Fibroblast of villous mesenchyme (primary cell): ENCODE measurements at regions not wholly inside any gene's neighbourhood (a gene's known extent, or its start where the extent isn't known, plus 50 kb on each side); places are given as distances from the start of the nearest gene placed in this dataset.

Experiments
- DNase-seq: peaks from one replicate; pipeline ENCODE4 v3.0.0-alpha.2; 2010; ENCODE audit warnings: low read depth
- H3K4me3 ChIP-seq: 2 replicates; pipeline ENCODE4 v1.5.1; 2011; ENCODE audit warnings: low read depth, mild to moderate bottlenecking, low read length
- TF ChIP-seq, protein P1 (sequence below): IDR thresholded peaks from 2 replicates; pipeline ENCODE4 v1.5.1; 2012; ENCODE audit warnings: low read depth, mild to moderate bottlenecking, low read length; ENCODE audit not compliant: insufficient read depth

DNA sequence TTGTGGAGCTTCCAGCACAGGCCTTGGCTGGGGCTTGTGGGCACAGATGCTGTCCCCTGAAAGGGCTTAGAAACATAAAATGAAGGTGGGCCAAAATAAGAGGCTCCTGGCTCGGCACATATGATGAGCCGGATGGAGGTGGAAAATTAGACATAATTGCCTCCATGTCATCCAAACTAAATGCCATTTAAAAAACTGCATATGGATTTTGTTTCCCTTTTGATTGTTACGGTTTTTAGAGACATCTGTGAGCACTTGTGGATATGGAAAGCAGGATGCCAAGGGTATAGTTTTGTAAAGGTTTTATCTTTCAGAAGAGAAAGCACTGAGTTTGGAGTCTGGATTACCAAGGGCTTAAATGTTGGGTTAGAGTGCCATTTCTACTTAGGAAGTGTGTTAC lies 498.3 kb downstream of the RIT2 start:
- no peak overlapping the region for H3K4me3 ChIP-seq
- DNase-seq: no peak
- TF ChIP-seq, protein P1, sequence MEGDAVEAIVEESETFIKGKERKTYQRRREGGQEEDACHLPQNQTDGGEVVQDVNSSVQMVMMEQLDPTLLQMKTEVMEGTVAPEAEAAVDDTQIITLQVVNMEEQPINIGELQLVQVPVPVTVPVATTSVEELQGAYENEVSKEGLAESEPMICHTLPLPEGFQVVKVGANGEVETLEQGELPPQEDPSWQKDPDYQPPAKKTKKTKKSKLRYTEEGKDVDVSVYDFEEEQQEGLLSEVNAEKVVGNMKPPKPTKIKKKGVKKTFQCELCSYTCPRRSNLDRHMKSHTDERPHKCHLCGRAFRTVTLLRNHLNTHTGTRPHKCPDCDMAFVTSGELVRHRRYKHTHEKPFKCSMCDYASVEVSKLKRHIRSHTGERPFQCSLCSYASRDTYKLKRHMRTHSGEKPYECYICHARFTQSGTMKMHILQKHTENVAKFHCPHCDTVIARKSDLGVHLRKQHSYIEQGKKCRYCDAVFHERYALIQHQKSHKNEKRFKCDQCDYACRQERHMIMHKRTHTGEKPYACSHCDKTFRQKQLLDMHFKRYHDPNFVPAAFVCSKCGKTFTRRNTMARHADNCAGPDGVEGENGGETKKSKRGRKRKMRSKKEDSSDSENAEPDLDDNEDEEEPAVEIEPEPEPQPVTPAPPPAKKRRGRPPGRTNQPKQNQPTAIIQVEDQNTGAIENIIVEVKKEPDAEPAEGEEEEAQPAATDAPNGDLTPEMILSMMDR: no peak

DNA sequence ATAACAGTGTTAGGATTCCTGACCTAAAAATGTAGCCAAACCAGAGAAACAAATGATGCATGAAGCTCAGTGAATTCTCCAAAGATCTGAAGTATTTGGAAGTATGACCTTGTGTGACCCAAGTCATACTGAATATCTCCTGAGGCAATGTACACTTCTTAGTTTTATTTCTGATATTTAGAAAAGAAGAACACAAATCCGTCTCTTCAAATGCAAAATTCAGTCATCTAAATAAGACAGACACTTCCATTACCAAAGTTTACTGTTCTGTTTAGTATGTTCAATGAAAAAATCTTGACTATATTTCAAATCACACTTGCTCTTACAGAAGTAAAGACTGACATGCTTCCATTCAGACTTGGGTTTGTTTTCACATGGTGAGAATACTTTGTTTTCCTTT lies 495.7 kb downstream of the RIT2 start:
- no peak for DNase-seq
- no peak overlapping the region for H3K4me3 ChIP-seq
- TF ChIP-seq, protein P1: no peak

DNA sequence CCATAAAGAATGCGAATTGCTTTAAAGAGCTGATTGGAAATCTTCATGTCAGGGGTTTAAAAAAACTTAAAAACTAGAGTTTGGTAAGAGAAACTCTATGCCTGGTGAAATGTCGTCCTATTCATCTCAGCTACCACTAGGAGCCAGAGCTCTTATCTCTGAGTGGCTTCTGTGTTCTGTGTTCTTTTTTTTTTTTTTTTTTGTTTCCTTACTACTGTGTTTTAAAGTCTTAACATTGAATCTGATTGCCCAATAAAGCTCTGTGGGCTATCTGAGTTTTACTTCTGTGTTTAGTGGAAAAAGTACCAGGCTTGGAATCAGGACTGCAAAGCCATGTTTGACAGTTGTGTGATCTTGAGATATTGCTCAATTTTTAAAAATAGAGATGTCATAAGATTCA lies 494.8 kb downstream of the RIT2 start:
- H3K4me3 ChIP-seq: no peak overlapping the region
- no peak for DNase-seq
- TF ChIP-seq, protein P1: no peak

DNA sequence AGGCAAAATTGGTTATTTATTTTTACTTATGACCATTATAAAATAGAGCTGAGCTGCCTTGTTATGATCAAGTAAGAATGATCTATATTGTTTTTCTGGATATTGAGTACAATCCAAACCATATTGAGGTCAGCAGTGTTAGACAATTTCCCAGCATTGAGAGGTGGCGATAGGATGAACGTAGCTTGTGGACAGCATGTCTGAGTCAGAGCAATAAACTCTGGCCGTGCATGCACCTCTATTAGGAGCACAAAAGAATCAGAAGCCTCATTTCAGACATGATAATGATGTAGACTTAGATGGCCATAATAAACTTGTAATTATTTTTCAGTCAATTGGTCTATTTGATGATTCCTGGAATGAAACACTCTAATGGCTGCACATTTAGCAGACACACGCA lies 491.6 kb downstream of the RIT2 start:
- no peak for DNase-seq
- no peak overlapping the region for H3K4me3 ChIP-seq
- TF ChIP-seq, protein P1: no peak

DNA sequence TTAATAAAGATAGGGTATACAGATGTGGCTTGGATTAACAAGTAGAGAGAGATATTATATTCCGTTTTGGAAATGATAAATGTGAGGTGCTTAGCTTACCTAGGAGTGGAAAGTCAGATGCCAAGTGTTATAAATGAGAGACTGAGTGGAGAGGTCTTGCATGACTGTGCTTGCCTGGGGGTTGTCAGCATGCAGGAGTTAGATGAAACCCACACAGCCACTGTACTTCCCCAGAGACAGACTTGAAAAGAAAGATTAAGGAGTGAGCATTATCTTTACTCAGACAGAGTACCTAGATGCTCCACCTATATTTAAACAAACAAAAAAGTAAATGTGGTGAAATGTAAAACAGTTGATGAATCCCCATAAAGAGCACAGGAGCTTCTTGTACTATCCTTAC lies 482.7 kb downstream of the RIT2 start:
- TF ChIP-seq, protein P1: no peak
- DNase-seq: no peak
- no peak overlapping the region for H3K4me3 ChIP-seq

DNA sequence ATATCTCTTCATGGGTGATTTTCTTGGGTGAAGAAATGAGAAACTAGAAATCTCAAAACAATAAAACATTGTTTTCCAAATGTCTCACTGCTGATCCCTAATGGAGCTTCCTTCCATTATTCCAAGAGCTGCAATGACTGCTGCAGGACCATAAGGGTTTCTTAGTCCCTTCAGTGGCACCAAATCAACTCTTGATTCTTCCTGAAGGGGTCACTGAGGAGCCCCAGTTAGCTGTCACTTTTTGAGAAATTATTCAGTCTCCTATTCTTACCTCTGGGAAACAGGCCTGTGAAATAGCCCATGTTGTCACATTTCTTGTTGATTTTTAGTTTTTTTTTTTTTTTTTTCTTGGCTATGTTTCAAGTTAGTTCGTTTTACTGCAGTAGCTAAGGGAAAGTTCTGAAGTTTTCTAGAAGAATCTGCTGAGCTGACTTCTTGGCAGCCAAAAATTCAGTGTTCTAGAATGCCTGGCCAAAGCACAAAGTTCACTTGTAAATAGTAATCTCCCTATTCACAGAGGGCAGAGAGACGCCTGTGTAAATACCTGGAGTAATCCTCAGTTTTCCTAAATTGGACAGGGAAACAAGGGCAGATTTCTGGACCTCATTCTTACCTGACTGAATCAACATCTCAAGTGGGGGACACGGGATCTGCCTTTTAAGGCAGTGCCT lies 480.0 kb downstream of the RIT2 start:
- TF ChIP-seq, protein P1: no peak
- H3K4me3 ChIP-seq: no peak overlapping the region
- no peak for DNase-seq

DNA sequence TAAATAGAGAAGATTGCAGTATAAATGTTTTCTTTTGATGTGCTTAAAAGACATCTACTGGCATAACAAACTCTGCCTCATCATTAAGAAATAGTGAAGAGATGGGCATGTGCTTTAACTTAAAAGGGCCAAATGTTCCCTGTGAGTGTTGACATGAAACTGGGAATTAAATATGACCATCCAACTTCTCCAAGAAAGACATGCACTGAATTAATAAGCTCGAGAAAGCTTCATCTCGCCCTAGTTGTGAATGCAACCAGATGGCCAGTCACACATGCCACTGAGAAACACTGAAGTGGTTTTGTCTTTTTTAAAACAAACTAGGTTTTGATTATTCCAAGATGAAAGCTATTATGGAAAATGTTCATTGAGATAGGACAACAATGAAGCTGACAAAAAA lies 479.2 kb downstream of the RIT2 start:
- H3K4me3 ChIP-seq: no peak overlapping the region
- no peak for DNase-seq
- TF ChIP-seq, protein P1: no peak
